HG03460 (cell line): ENCODE measurements at regions not wholly inside any gene's neighbourhood (a gene's known extent, or its start where the extent isn't known, plus 50 kb on each side); places are given as distances from the start of the nearest gene placed in this dataset.
"Not testable (repeated sequence)": the region's sequence is repeated elsewhere in the genome, so short reads cannot be mapped to it uniquely, and the experiment has no call there.

Experiments
- ATAC-seq: cut with Tn5 transposase; IDR thresholded peaks from one replicate; pipeline ENCODE4 v1.9.1; 2021; ENCODE audit not compliant: unreplicated experiment

- no peak for ATAC-seq
These were observed 834.2 kb downstream of the STPG2 start for GRCh38 chr4:97309121-97309520.

DNA sequence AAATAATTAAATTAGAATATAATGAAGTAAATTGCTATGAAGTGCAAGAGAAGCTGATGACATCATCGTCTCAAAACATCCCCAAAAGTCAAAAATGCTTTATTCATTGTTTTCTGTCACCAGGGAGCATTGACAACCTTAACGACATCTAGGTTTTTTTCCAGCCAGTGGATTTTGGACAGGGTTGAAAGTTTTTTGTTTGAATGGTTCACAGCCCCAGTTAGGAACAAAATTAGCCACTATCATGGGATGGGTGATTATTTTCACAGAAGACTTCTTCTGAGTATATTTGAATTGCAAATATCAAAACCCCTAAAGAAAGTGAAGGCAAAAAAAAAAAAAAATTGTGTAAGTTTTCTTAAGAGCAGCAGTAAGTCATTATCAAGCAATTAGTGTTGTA is 826.1 kb downstream of the STPG2 start:
- no peak for ATAC-seq

- ATAC-seq = no peak
These were observed 825.6 kb downstream of the STPG2 start for GRCh38 chr4:97317671-97318070.

- ATAC-seq = not testable (repeated sequence)
These were observed 817.5 kb downstream of the STPG2 start for GRCh38 chr4:97325751-97326150.

DNA sequence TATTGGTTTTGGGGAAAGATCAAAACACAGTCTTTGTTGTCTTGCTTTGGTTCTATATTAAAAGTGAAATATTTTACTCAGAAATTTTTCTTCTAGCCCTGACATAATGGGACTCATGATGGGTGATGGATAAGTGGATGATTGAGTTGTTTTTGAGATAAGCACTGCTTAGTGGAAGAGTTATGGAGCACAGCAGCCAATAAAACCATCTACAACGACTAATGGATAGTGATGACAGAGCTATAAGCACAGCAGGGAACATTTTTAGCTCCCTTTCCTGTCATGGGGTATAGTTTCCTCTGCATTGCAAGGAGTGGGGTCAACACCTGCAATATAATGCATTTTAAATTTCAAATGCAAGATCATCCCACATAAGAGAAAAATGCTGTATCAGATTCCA is 812.4 kb downstream of the STPG2 start:
- ATAC-seq = no peak

DNA sequence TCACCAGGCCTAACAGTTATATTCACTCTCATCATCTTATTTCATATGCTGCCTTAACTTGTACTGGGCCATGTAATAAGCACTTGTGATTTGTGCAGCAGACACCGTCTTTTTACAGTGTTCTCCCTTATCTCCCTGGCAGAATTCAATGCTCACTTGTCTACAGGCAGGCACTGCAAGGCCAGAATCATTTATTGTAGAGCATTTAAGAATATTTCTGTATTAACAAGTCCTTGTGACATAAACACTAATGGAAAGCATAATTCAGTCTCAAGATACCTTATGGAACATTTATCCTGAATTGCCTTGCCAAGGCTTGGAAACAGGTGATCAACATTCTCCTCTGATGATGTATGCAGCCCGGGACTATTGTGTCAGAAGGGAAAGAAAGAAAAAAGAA is 808.9 kb downstream of the STPG2 start:
- no peak for ATAC-seq

DNA sequence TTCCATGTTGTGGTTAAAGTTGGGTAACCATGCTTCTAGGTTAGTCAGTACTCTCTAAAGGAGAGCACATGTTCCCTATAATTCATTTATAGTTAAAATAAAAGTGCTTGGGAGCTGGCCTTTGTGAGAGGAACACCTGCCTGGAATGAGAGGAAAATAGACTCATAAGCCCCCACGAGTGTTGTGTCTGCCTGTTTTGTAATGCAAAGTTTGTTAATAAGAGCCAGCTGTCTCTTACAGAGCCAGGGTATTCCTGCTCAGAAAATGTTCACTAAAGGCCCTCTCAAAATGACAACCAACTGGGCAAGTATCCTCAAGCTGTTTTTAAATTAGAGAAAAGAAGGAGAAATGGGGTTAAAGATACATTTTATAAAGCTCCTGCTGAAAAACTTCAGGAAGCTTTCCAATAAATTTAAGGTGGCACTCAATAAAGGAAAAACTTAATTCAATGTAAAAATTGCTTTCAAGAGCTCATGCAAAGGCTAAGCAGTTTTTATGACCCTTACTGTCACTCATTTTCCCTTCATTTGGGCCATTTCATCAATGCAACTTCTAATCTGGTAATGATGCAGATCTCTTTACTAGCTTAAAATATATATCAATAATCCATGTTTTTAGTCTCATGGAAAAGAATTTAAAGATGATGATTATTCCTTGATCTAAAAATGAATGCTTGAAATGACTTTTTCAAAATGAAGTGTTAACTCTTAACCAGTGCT is 793.6 kb downstream of the STPG2 start:
- ATAC-seq = no peak

GRCh38 chr4:97353876-97354275 is 789.4 kb downstream of the STPG2 start:
- ATAC-seq = no peak

GRCh38 chr4:97359826-97360225 is 783.5 kb downstream of the STPG2 start:
- no peak for ATAC-seq

DNA sequence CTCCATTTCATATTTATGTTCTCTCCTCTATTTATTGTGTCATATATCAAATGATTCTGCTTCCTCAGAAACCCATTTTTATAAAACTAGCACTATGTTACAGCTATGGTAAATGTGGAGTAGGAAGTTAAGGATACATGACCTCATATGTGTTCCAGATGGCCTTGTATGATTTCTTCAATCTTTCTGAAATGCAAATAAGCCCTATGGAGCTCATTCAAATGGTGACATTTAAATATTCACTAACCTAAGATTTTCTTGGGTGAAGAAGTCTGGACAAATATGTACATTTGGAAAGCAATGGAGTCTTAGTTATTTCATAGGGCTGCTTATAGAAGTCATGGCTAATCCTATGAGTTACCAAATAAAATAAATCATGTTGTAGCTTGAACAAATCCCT is 782.5 kb downstream of the STPG2 start:
- no peak for ATAC-seq

- ATAC-seq = no peak
These were observed 775.4 kb downstream of the STPG2 start for GRCh38 chr4:97367878-97368277.

GRCh38 chr4:97370568-97370967 is 772.7 kb downstream of the STPG2 start:
- ATAC-seq = no peak

DNA sequence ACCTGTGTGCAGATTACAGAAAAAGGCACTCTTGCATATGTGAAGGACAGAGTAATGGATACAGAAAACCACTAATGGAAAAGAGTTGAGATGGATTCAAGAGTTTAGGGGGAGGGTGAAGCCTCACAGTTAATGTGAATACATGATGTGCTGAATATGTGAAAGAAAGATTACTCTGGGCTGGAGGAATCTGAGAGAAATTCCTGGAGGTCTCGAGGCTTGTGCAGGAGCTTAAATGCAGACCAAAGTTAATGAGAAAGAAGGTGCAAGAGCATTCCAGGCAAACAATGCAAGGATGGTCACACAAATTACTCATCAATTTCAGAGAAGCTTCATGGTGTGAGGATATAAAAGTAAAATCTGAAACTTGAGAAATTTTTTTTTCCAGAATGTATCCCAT is 768.8 kb downstream of the STPG2 start:
- ATAC-seq = no peak

DNA sequence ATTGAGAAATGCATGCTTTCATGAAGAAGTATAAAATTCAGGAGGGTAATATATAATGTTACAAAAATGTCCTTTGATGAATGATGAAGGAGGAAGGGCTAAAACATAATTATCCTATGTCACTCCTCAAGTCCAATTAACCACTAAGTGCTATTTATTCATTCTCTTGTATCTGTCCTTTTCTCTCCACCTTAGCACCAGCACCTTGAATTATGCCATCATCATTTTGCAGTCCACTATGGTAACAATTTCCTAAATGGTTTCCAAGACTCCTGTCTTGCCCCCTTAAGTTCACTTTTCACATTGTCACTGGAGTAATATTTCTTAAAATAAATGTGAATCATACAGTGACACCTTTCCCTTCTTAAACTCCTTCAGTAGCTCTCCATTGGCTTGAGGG is 756.3 kb downstream of the STPG2 start:
- no peak for ATAC-seq

GRCh38 chr4:97394653-97395052 is 748.6 kb downstream of the STPG2 start:
- ATAC-seq = no peak

- no peak for ATAC-seq
These were observed 747.2 kb downstream of the STPG2 start for GRCh38 chr4:97396097-97396496.

GRCh38 chr4:97396605-97397004 is 746.7 kb downstream of the STPG2 start:
- no peak for ATAC-seq

DNA sequence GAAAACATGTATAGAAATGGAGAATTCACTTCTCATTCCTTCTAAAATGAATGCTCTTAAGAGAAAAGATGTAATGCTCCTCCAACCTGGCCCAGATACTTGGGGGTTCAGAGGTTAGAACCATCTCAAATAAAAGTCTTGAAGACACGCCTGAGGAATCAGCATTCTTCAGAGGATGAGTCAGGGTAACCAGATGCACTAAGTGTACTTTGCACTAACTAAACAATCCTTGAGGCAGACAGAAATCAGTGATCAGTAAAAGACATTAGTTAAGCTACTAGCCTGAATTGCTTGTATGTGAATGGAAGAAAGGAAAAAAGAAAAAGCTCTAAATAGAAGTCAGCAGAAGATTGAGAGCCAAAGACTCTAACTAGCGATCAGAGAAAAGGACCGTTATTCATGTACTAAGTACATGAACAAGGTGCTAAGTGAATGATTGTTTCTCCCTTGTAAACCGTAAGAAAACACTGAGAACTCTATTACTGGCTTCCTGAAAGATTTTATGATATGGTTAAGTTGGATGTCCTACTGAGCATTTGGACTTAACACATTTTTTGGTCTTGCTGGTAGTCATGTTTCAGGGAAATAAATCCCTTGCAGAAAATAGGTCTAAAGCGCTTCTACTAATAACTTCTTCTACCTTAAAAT is 738.3 kb downstream of the STPG2 start:
- no peak for ATAC-seq

DNA sequence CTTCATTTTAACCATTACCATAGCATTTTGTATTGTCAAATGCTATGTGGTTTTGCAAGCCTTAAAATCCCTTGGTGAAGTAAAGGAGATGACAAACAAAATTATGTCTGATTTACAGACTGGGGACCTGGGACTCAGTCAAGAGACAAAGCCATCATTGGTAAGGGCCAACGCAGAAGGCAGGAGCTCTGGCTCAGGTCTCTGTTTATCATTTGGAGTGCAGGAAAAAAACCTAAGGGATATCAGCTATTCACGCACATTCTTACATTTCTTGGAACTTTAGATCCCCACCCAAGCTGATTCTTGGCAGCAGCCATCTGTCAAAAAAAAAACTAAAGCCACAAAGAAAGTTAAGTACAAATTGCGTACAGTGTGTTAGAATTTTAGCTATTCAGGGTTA is 731.9 kb downstream of the STPG2 start:
- no peak for ATAC-seq

DNA sequence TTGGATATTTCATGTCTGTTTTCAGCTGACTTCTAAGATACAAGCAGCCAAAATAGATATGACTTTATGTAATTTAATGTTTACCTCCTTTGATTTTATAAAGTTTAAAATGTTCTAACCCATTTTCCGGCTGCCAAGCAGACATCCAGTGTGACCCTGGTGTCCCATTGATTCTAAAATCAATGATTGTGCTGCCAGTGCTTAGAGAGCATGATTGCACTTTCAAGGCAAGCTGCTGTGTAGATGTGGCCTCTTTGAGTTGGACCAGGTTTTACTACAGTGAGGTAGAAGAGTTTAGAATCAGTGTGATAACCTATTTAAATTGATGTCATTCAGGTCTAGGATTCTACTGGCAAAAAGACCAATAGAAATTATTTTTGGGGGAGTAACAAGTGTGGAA is 730.9 kb downstream of the STPG2 start:
- no peak for ATAC-seq

GRCh38 chr4:97414161-97414560 is 729.1 kb downstream of the STPG2 start:
- no peak for ATAC-seq

DNA sequence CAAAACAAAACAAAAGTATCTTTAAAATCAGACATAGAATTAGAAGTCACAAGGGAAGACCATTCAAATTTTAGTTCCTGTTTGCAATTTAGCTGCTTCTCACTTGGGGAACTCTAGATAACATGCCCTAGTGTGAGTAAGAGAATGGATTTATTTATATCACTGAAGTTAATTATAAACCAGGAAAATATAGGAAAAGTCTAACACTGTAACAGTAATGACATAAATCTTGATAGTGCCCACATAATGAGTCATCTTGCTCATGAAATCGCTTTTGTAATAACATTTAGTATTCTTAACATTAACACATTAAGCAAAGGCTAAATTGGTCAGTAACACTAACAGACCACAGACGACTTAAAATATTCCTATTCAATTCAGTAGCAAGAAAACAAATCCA is 710.7 kb downstream of the STPG2 start:
- ATAC-seq = no peak
